CD1c-positive myeloid dendritic cell (primary cell): ENCODE measurements at regions not wholly inside any gene's neighbourhood (a gene's known extent, or its start where the extent isn't known, plus 50 kb on each side); places are given as distances from the start of the nearest gene placed in this dataset.
"Not testable (repeated sequence)": the region's sequence is repeated elsewhere in the genome, so short reads cannot be mapped to it uniquely, and the experiment has no call there.

Experiments
- DNase-seq: peaks from one replicate; pipeline ENCODE4 v3.0.0-alpha.2; 2016; ENCODE audit errors: extremely low spot score

DNA sequence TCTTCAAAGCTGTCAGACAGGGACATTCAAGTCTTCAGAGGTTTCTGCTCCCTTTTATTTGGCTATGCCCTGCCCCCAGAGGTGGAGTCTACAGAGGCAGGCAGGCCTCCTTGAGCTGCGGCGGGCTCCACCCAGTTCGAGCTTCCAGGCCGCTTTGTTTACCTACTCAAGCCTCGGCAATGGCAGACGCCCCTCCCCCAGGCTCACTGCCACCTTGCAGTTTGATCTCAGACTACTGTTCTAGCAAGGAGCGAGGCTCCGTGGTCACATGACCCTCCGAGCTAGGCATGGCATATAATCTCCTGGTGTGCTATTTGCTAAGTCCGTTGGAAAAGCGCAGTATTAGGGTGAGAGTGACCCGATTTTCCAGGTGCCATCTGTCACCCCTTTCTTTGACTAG lies 462.6 kb upstream of the HS3ST5 start:
- DNase-seq: not testable (repeated sequence)

DNA sequence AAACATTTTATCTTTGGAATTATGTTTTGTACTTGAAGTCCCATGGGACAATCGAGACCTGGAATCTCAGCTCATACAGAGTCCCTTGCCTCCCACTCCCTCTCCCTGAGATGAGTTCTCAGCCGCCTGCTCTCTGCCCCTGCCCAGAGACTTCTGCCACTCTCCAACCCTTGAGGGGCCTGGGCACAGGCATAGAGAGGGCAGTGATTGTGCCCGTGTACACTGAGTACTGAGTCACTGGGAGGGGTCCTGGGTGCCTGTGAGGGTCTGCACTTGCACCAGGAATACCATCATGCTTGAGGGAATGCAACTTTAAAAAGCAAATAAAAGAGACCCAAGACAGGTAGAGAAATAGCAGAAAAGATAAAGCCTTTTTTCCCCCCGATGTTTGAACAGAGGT lies 453.8 kb upstream of the HS3ST5 start:
- no peak for DNase-seq

DNA sequence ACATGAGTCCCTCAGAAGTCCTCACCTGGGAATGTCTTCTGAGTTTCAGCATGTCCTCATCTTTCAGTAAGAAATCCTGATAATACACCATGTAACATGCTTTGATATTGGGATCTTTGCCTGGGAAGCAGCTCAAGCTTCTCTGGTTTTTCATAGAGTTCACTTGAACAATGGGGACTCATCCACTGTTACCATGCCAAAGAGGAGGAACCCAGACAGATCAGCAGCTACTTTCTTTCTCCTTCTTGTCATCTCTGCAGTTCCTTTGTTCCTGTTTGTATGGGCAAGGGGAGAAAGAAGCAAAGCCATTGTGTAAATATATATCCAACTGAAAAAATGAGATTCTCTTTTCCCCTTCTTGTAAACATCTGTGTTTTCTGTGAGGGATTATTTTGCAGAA lies 450.6 kb upstream of the HS3ST5 start:
- DNase-seq: no peak

DNA sequence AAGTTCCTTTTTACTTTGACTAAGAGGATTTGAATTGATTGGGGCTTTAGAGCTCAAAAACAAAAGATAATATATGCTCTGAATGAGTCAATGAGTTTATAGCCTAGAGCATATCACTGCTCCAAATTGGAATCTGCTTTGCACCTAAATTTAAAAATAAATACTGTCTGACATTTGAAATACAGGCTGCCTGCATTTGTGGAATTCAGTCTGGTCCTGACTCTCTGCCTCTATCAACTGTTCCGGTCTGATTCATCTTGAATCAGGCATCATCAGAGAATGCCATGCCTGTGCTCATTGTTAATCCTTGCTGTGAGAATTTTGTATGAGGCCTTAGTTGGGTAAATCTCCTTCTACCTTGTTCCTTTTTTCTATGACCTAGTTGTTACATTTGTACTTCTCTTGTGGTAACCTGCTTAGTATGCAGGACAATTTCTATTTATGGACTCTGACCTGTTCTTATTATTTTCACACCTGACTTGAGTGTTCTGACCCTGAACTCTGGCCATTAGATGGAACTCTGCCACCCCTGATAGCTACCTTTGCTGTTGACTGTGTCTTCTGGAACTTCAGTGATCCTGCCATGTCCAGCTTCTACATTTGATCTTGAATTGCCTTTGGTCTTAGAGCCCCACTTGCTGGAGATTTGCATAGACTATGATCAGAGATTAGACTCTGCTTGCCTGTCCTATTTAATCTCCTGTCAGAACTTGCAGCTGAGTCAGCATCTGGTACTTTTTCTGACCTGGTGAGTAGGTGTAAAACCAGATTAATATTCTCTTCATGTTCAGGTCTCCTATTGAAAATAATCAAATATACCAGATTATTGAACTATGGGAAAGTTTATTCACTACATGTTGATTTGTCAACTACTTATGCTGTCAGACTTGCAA lies 442.7 kb upstream of the HS3ST5 start:
- DNase-seq: no peak

DNA sequence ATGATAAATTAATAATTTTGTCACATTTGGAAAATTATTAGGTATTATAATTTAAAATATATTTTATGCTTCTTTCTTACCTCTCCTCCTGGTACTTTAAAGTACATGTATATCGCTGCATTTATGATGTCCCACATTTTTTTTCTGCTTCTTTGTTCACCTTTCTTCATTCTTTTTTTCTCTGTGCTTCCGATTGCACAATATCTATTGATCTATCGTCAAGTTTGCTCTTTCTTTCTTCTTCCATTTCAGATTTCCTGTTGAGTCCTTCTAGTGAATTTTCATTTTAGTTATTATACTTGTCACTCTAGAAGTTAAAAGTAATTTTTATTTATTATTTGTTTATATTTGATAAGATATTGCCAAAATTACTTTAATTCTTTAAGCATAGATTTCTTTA lies 441.0 kb upstream of the HS3ST5 start:
- DNase-seq: no peak

DNA sequence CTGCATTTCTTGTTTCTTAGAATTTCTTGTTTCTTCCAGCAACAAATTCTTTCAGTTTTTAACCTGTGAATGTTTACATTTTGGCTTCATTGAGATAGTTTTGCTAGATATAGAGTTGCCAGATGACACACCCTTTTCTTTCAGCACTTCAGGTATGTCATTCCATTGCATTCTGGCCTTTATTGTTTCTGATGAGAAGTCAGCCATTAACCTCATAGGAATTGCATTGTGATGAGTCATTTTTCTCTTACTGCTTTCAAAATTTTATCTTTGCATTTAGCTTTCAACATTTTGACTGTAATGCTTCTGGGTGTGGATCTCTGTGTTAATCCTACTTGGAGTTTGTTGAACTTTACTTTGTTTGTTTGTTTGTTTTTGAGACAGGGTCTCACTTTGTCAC lies 440.3 kb upstream of the HS3ST5 start:
- no peak for DNase-seq

DNA sequence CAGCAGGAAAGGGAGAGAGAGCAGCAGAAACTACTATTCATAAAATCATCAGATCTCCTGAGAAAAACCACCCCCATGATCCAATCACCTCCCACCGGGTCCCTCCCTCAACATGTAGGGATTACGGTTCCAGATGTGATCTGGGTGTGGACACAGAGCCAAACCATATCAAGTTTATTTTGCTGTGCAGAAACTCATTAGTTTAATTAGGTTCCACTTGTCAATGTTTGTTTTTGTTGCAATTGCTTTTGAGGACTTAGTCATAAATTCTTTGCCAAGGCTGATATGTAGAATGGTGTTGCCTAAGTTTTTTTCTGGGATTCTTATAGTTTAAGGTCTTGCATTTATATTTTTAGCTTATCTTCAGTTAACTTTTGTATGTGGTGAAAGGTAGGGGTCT lies 422.0 kb upstream of the HS3ST5 start:
- no peak for DNase-seq

DNA sequence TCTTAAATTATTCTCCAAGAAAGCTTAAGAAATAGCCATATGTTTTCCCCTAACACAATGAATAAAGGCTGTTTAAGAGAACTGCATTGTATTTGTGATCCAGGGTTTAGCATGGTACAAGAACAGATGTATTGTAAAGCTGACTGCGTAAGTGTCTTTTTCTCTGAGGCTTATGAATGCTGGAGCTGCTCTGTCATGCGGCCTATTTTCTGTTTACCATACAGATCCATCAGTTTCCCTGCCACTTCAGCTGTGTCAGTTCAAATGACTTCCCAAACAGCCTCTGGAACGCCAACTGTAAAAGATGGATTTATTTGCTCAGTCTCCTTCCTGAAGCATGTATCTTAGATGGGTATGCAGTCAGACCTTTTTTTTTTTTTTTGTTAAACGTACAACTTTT lies 419.3 kb upstream of the HS3ST5 start:
- DNase-seq: no peak

DNA sequence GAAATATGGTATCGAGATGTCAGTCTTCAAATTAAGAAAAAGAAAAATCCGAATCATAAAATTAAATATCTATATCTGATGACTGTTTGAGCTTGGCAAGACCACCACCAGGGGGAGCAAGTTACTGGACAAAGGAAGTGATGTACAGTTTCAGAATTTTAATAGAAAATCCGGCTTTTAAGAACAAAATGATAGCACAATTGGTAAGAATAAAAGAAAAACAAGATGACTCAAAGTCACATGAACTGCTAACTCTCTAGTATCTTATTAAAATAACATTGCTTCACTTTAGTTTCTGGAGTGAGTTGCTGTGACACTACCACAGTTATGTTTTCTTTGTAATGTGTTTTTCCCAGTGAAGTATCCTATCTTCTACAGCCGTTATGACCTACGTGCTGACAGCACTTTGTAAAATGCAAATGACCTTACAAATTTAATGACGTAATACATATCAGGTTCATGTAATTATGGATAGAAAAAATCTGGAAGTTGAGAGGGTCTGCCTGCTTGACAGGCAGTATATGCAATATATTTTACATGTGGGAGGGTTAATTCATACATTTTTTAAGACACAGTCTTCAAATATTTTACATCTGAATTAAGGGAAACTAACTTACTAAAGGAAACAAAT lies 405.3 kb upstream of the HS3ST5 start:
- peak; percentile 16 for DNase-seq

DNA sequence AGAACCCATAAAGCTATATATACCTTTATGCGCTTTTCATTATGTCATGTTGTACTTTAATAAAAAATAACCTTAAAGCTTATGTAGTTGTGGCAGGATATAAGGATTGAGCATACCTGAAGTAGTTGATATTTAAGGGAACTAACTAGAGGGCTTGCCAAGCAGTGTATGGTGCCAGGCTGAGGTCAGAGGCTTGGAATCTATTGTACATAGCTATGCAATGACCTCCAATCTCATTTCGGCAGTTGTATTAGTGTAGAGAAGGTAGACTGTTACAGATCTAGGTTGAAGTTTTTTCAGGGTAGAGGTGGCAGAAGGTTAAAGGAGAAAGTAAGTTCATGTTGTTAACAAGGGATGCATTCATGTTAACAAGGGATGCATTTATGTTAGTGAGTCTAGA lies 397.7 kb upstream of the HS3ST5 start:
- DNase-seq: no peak

DNA sequence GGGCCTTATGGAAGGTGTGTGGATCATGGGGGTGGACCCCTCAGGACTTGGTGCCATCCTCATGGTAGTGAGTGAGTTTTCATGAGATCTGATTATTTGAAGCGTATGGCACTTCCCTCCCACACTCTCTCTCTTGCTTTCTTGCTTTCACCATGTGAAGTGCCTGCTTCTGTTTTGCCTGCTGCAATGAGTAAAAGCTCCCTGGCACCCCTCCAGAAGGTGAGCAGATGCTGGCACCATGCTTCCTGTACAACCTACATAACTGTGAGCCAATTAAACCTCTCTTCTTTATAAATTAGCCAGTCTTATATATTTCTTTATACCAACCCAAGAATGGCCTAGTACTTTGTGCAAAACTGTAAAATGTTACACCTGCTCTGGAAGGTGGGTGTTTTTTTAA lies 396.8 kb upstream of the HS3ST5 start:
- DNase-seq: no peak

DNA sequence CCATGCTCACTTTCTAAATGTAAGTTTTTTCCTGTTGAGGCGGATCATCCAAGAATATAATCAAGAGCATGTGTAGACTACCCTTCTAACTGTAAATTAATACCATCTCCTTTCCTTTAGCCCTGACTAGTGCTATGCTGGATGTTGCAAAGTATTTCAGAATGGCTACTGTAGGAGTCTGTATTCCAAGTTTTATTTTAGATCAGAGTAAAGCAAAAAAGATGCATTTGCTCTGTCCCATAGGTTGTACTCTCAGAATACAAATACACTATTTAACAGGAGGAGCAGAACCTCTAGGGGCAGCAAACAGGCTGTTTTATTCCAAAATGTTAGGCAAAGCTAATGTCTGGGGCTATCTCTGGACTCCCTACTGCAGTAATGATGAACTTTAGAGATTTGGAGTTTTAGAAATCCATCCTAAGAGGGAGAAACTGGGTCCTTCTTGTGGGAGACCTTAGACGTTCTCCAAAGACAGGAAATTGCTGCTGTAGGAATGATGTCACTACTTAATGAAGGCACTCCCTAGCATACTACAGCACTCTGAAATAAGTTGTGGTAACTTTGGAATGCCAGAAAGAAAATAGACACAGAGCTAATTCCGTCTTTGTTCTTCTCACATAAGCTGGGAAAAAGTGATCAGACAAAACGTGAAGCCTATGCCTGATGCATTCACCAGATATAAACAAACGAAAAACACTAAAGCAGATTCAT lies 392.4 kb upstream of the HS3ST5 start:
- DNase-seq: no peak

DNA sequence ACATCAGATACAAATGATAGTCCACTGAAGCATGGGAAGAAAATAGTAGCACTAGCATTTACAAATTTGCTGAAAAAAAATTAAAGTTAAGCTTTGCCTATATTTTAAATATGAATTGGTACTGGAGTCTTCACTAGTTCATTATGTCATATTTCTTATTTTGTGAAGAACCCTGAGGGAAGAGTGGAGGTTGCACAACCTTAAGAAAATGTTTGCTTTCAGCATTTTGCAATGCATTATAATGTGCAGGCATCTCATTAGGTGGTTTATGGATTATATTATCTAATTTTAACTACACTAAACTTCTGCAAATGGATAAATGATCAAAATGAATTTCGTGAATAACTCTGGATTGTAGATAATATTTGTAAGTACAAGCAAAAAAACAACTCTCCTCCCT lies 390.8 kb upstream of the HS3ST5 start:
- no peak for DNase-seq

DNA sequence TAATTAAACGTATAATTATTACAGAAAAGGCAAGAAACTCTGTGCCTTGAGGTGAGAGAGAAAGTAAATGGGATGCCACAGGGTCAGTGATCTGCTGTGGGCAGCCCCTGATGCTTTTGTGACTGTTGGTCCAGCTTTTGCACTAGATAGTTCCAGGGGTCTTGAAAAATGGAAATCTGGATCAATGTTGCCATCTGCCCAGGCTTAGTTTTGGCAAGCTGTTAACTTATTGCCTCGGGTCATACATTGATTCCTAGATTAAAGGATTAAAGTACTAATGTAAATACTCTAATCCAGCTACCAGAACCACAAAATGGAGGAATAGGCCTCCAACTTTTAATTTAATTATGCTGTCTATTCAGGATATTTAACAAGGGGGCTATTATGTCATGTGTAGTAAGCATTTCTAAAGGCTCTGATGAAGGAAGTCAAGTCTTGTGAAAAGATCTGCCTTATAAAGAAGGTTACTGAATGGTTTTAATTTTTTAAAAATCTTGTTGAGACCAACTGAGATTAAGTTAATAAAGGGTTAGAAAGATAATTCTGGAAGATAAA lies 376.0 kb upstream of the HS3ST5 start:
- no peak for DNase-seq

DNA sequence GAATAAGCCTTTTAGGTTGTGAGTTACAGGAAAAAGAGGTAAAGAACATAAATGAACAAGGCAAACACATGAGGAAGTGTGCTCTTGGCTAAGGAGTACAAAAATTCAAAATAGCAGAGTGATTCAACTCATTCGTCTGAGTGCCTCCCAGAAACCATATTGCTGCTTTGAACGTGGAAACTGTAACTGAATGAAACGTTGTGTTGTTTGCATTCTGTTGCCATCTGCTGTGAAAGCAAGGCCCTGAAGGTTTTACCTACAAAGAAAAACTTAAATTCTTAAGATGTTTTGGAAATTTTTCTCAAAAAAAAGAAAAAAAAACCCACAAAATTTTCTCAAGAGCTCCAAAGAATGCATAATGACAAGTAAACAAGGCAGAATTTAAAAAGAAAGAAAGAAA lies 375.4 kb upstream of the HS3ST5 start:
- DNase-seq: no peak

DNA sequence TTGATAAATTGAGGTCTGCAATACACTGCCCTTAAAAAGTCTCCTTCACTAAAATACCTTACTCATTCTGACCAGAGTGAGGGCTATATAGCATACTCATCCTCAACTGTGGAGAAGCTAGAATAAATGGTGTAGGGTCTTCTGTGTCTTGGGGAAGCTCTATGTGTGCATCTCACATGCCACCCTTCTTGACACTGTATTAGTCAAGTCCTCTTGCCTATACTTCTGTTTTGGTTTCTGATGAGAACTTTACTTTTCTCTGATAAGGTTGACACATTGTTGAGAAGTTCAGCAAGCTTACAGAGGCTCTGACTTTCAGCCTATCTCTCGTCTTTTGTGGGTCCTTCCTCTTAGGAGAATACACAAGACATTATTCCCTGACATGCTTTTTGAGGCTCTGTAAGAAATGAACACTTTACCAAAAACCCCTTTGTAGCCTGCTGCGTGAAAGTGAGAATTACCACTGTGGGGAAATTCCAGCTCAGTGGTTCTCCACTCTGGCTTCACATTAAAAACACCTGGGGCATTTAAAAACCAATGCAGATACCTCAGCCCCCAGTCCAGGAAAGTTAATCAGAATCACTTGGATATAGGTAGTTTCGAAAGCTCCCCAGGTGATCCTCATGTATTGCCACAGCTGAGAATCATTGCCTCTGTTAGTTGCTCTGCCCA lies 372.1 kb upstream of the HS3ST5 start:
- DNase-seq: no peak

DNA sequence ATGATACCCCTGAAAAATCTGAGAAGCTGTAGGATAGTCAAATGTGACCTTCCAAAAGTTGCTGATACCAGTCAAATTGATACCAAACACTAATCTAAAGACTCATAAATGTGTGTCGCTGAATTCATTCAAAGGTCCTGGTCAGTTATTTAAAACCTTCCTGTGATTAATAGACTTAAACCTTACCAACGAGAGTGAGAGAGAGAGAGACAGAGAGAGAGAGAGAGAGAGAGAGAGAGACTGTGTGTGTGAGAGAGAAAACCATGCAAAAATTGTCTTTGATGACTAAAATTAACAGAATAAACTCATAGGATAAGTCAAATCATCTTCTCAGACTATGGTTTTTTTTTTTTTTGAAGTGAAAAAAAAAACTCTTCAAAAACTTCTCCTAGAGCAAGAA lies 370.9 kb upstream of the HS3ST5 start:
- DNase-seq: no peak

DNA sequence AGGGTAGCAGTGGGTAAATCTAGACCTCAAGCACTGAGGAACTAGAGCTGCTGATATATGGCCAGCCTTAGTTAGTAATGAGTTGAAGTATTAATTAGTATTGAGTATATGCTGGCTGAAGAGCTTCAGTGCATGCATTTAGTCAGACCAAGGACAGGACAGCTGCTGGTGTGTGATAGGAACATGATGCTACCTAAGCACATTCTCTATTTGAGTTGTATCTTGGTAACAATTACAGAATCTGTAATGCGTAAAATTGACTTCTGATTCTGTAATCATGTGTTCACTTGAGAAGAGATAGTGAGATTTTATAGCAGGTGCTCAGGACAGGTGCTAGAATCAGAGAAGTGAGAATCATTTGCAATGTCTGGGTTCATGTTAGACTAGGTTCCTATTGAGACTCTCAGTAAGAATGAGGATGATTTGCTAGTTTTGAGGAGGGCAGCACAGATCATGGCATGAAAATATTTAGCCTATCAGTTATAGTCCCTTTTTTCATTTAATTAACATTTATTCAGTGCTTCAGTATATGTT lies 369.4 kb upstream of the HS3ST5 start:
- DNase-seq: no peak

DNA sequence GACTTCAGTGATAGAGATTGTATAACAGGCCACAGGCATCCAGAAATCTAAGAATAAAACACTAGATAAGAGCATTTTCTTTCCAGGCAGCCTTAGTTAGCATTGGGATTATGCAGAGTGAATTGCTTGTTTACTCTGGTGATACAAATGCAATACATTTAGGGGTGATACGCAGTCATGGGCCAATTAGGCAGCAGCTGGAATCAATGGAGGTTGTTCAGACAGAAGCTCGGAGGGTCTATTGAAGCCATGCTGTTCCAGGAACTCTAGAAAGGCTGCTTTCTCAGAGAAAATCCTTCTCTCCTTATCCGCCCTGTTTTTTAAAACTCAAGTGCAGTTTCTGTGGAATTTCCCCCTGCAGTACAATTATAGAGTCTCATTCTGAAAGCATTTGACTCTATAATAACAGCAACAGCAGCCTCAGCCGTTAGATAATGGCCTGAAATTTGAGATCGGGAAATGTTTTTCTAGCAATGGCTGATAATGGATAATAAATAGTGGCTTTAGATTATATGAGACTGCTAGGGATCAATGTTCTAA lies 364.3 kb upstream of the HS3ST5 start:
- no peak for DNase-seq

DNA sequence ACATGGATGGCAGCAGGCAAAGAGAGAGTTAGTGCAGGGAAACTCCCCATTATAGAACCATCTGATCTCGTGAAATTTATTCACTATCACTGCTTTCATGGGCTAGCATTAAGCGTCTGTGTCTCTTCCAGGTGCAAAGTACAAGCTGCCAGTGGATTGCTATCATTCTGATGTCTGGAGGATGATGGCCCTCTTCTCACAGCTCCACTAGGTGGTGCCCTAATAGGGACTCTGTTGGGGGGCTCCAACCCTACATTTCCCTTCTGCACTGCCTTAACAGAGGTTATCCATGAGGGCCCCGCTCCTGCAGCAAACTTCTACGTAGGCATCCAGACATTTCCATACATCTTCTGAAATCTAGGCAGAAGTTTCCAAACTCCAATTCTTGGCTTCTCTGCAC lies 347.8 kb upstream of the HS3ST5 start:
- no peak for DNase-seq

DNA sequence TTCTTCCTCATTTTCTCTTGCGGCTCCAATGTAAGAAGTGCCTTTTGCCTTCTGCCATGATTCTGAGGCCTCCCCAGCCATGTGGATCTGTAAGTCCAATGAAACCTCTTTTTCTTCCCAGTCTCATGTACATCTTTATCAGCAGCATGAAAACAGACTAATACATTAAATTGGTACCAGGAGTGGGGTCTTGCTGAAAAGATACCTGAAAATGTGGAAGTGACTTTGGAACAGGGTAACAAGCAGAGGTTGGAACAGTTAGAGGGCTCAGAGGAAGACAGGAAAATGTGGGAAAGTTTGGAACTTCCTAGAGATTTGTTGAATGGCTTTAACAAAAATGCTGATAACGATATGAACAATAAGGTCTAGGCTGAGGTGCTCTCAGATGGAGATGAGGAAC lies 316.7 kb upstream of the HS3ST5 start:
- DNase-seq: no peak

DNA sequence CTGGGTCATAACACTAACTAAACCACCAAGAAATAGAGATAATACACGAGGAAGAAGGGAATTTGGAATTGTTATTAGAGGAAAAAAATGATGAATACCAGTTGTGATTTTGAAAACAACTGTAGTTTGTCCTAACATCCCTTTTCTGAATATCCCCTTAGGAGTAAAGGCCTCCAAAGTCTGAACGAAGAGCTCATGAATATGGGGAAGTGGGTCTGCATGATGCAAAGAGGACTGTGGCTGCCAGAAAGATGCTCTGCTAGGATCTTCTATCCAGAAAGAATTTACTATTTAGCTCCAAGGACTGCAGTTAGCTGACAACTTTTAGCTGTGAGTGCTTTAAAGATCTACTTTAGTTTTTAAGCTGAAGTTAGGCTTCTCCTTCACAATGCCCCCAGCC lies 308.8 kb upstream of the HS3ST5 start:
- no peak for DNase-seq
